ENCODE measurements at regions not wholly inside any gene's neighbourhood (a gene's known extent, or its start where the extent isn't known, plus 50 kb on each side); places are given as distances from the start of the nearest gene placed in this dataset.

- Histone ChIP-seq H3K36me3 (ENCODE audit: insufficient read depth, low read length, poor library complexity, severe bottlenecking) (no peaks in the 10 kb centered on the region), H3K4me3 (ENCODE audit: low read depth, low read length, poor library complexity, severe bottlenecking) (no peak overlapping the region), H3K9me3 (ENCODE audit: low read depth, low read length, poor library complexity, severe bottlenecking) (no peaks in the 10 kb centered on the region), H3K27me3 (replicated peaks; ENCODE audit: insufficient read depth, low read depth, low read length, poor library complexity) (no peaks in the 10 kb centered on the region), H3K4me1 (ENCODE audit: insufficient read depth, low read length, poor library complexity, severe bottlenecking) (no peaks in the 10 kb centered on the region), H3K27ac (ENCODE audit: low read depth, low read length, poor library complexity, severe bottlenecking) (no peak overlapping the region)
- ChIA-PET CTCF (no interaction called here), POLR2A (ENCODE audit: low non-redundant PET) (no interaction called here)
- no peak for DNase-seq (ENCODE audit: low spot score)
- no peak for TF ChIP-seq EZH2 (IDR thresholded peaks at IDR 0.05; ENCODE audit: borderline replicate concordance, low read depth, low read length, poor library complexity, severe bottlenecking)
- no peak for TF ChIP-seq CTCF (conservative IDR thresholded peaks at IDR 0.05; ENCODE audit: low read depth, low read length)
- intact Hi-C loops (cut with micrococcal nuclease; ENCODE audit: unreplicated experiment) = no loop called here
- BruUV-seq (replicated peaks) = no TSS peak
Measured at GRCh38 chr4:31171362-31171761, 451.2 kb downstream of the PCDH7 start.

GRCh38 chr4:31175242-31175910 is 455.2 kb downstream of the PCDH7 start:
- DNase-seq (ENCODE audit: low spot score) = no peak
- Histone ChIP-seq H3K27ac (ENCODE audit: low read depth, low read length, poor library complexity, severe bottlenecking) (no peak overlapping the region), H3K9me3 (ENCODE audit: low read depth, low read length, poor library complexity, severe bottlenecking) (peaks cover 3% of the 10 kb centered on the region), H3K36me3 (ENCODE audit: insufficient read depth, low read length, poor library complexity, severe bottlenecking) (no peaks in the 10 kb centered on the region), H3K27me3 (replicated peaks; ENCODE audit: insufficient read depth, low read depth, low read length, poor library complexity) (no peaks in the 10 kb centered on the region), H3K4me3 (ENCODE audit: low read depth, low read length, poor library complexity, severe bottlenecking) (no peak overlapping the region), H3K4me1 (ENCODE audit: insufficient read depth, low read length, poor library complexity, severe bottlenecking) (no peaks in the 10 kb centered on the region)
- ChIA-PET CTCF (no interaction called here), POLR2A (ENCODE audit: low non-redundant PET) (no interaction called here)
- intact Hi-C loops (cut with micrococcal nuclease; ENCODE audit: unreplicated experiment) = no loop called here
- TF ChIP-seq EZH2 (IDR thresholded peaks at IDR 0.05; ENCODE audit: borderline replicate concordance, low read depth, low read length, poor library complexity, severe bottlenecking) (no peak), CTCF (conservative IDR thresholded peaks at IDR 0.05; ENCODE audit: low read depth, low read length) (no peak)
- BruUV-seq (replicated peaks) = no TSS peak

GRCh38 chr4:31183256-31183655 is 463.1 kb downstream of the PCDH7 start:
- intact Hi-C loops (cut with micrococcal nuclease; ENCODE audit: unreplicated experiment) = no loop called here
- ChIA-PET POLR2A (ENCODE audit: low non-redundant PET) (no interaction called here), CTCF (no interaction called here)
- Histone ChIP-seq H3K9me3 (ENCODE audit: low read depth, low read length, poor library complexity, severe bottlenecking) (peaks cover 17% of the 10 kb centered on the region), H3K4me1 (ENCODE audit: insufficient read depth, low read length, poor library complexity, severe bottlenecking) (peaks cover 19% of the 10 kb centered on the region), H3K27ac (ENCODE audit: low read depth, low read length, poor library complexity, severe bottlenecking) (no peak overlapping the region), H3K36me3 (ENCODE audit: insufficient read depth, low read length, poor library complexity, severe bottlenecking) (no peaks in the 10 kb centered on the region), H3K4me3 (ENCODE audit: low read depth, low read length, poor library complexity, severe bottlenecking) (no peak overlapping the region), H3K27me3 (replicated peaks; ENCODE audit: insufficient read depth, low read depth, low read length, poor library complexity) (no peaks in the 10 kb centered on the region)
- no peak for DNase-seq (ENCODE audit: low spot score)
- no TSS peak for BruUV-seq (replicated peaks)
- no peak for TF ChIP-seq CTCF (conservative IDR thresholded peaks at IDR 0.05; ENCODE audit: low read depth, low read length)
- TF ChIP-seq EZH2 (IDR thresholded peaks at IDR 0.05; ENCODE audit: borderline replicate concordance, low read depth, low read length, poor library complexity, severe bottlenecking) = no peak
